KMS-11 (cell line): ENCODE measurements at regions not wholly inside any gene's neighbourhood (a gene's known extent, or its start where the extent isn't known, plus 50 kb on each side); places are given as distances from the start of the nearest gene placed in this dataset.

Source experiments
- H2AFZ ChIP-seq: fragments of 200-600 bp; sonication (generic); 2 replicates; pipeline ENCODE4 v1.6.1; 2016; ENCODE audit warnings: antibody characterized with exemption, mixed run types, low read depth
- H3K27ac ChIP-seq: fragments of 200-600 bp; sonication (generic); 2 replicates; pipeline ENCODE4 v1.6.1; 2016; ENCODE audit warnings: mild to moderate bottlenecking, mixed run types
- H3K27me3 ChIP-seq: fragments of 200-600 bp; sonication (generic); 2 replicates; pipeline ENCODE4 v1.6.1; 2017; ENCODE audit warnings: mild to moderate bottlenecking, low read depth, mixed run types, moderate library complexity; ENCODE audit not compliant: insufficient read depth
- H3K36me3 ChIP-seq: fragments of 200-600 bp; sonication (generic); 2 replicates; pipeline ENCODE4 v1.6.1; 2017; ENCODE audit warnings: mild to moderate bottlenecking, mixed run types; ENCODE audit not compliant: insufficient read depth
- H3K4me1 ChIP-seq: fragments of 200-600 bp; sonication (generic); 2 replicates; pipeline ENCODE4 v1.6.1; 2016; ENCODE audit warnings: mild to moderate bottlenecking, low read depth, mixed run types; ENCODE audit not compliant: poor library complexity, severe bottlenecking
- H3K4me2 ChIP-seq: fragments of 200-600 bp; sonication (generic); 2 replicates; pipeline ENCODE4 v1.7.0; 2016; ENCODE audit warnings: mild to moderate bottlenecking, mixed run types
- H3K4me3 ChIP-seq: fragments of 200-600 bp; sonication (generic); IDR thresholded peaks from 2 replicates; pipeline ENCODE4 v1.6.1; 2017; ENCODE audit warnings: low read depth, low read length, mixed read lengths; ENCODE audit not compliant: insufficient read depth
- H3K79me2 ChIP-seq: fragments of 200-600 bp; sonication (generic); 2 replicates; pipeline ENCODE4 v1.6.1; 2016; ENCODE audit warnings: low read depth, mixed run types; ENCODE audit not compliant: insufficient read depth
- H3K9ac ChIP-seq: fragments of 200-600 bp; sonication (generic); 2 replicates; pipeline ENCODE4 v1.6.1; 2016; ENCODE audit warnings: mild to moderate bottlenecking, mixed run types
- H4K20me1 ChIP-seq: fragments of 200-600 bp; sonication (generic); 2 replicates; pipeline ENCODE4 v1.6.1; 2016; ENCODE audit warnings: mild to moderate bottlenecking, mixed run types; ENCODE audit not compliant: insufficient read depth
- CTCF ChIP-seq: fragments of 200-600 bp; sonication (generic); conservative IDR thresholded peaks from 2 replicates; pipeline ENCODE4 v1.6.1; 2017; ENCODE audit warnings: low read depth, mild to moderate bottlenecking, antibody characterized with exemption, low read length, moderate library complexity, mixed read lengths

GRCh38 chr15:93206893-93207292 is 117.9 kb upstream of the RGMA start:
- H3K4me1 ChIP-seq = no peaks in the 10 kb centered on the region
- no peak overlapping the region for H3K27ac ChIP-seq
- H3K36me3 ChIP-seq = no peaks in the 10 kb centered on the region
- H3K27me3 ChIP-seq = no peaks in the 10 kb centered on the region
- H3K9ac ChIP-seq = no peak overlapping the region
- H3K4me2 ChIP-seq = no peak overlapping the region
- no peak overlapping the region for H3K4me3 ChIP-seq
- H4K20me1 ChIP-seq = no peaks in the 10 kb centered on the region
- H3K79me2 ChIP-seq = no peaks in the 10 kb centered on the region
- no peak overlapping the region for H2AFZ ChIP-seq
- no peak for TF ChIP-seq CTCF

- Histone ChIP-seq H3K4me1 (no peaks in the 10 kb centered on the region), H3K27me3 (no peaks in the 10 kb centered on the region), H3K4me3 (no peak overlapping the region), H3K9ac (no peak overlapping the region), H3K79me2 (no peaks in the 10 kb centered on the region), H3K4me2 (no peak overlapping the region), H3K36me3 (no peaks in the 10 kb centered on the region), H4K20me1 (no peaks in the 10 kb centered on the region), H3K27ac (no peak overlapping the region), H2AFZ (no peak overlapping the region)
- TF ChIP-seq CTCF = no peak
These were observed 116.4 kb upstream of the RGMA start for GRCh38 chr15:93205413-93205812.

GRCh38 chr15:93203036-93203435 is 114.0 kb upstream of the RGMA start:
- Histone ChIP-seq H3K79me2 (no peaks in the 10 kb centered on the region), H3K9ac (no peak overlapping the region), H2AFZ (no peak overlapping the region), H3K4me1 (no peaks in the 10 kb centered on the region), H3K4me3 (no peak overlapping the region), H3K4me2 (no peak overlapping the region), H4K20me1 (no peaks in the 10 kb centered on the region), H3K27me3 (no peaks in the 10 kb centered on the region), H3K27ac (no peak overlapping the region), H3K36me3 (no peaks in the 10 kb centered on the region)
- TF ChIP-seq CTCF = no peak

GRCh38 chr15:93202405-93202804 is 113.4 kb upstream of the RGMA start:
- no peak overlapping the region for H3K9ac ChIP-seq
- no peak overlapping the region for H3K4me2 ChIP-seq
- no peak overlapping the region for H3K27ac ChIP-seq
- H2AFZ ChIP-seq = no peak overlapping the region
- no peaks in the 10 kb centered on the region for H3K36me3 ChIP-seq
- no peaks in the 10 kb centered on the region for H3K79me2 ChIP-seq
- no peak for TF ChIP-seq CTCF
- H3K4me1 ChIP-seq = no peaks in the 10 kb centered on the region
- no peak overlapping the region for H3K4me3 ChIP-seq
- H3K27me3 ChIP-seq = no peaks in the 10 kb centered on the region
- no peaks in the 10 kb centered on the region for H4K20me1 ChIP-seq

GRCh38 chr15:93201940-93202339 is 112.9 kb upstream of the RGMA start:
- H3K36me3 ChIP-seq = no peaks in the 10 kb centered on the region
- no peaks in the 10 kb centered on the region for H3K79me2 ChIP-seq
- H3K9ac ChIP-seq = no peak overlapping the region
- H3K27me3 ChIP-seq = no peaks in the 10 kb centered on the region
- no peak overlapping the region for H3K4me3 ChIP-seq
- no peaks in the 10 kb centered on the region for H3K4me1 ChIP-seq
- TF ChIP-seq CTCF = no peak
- no peak overlapping the region for H3K4me2 ChIP-seq
- no peaks in the 10 kb centered on the region for H4K20me1 ChIP-seq
- H2AFZ ChIP-seq = no peak overlapping the region
- no peak overlapping the region for H3K27ac ChIP-seq
